MV-4-11 (cell line): ENCODE measurements at regions not wholly inside any gene's neighbourhood (a gene's known extent, or its start where the extent isn't known, plus 50 kb on each side); places are given as distances from the start of the nearest gene placed in this dataset.
A peak's percentile ranks its signal among the peaks of the same experiment; 100 is the strongest.

ENCODE experiments used
- DNase-seq: peaks from one replicate; lab custom pipeline; 2025; lab: John Stamatoyannopoulos, UW

- no peak for DNase-seq
Measured at GRCh38 chr2:76450024-76450475, 739.3 kb upstream of the GCFC2 start.

- no peak for DNase-seq
Measured at GRCh38 chr2:76448956-76449355, 738.2 kb upstream of the GCFC2 start.

DNA sequence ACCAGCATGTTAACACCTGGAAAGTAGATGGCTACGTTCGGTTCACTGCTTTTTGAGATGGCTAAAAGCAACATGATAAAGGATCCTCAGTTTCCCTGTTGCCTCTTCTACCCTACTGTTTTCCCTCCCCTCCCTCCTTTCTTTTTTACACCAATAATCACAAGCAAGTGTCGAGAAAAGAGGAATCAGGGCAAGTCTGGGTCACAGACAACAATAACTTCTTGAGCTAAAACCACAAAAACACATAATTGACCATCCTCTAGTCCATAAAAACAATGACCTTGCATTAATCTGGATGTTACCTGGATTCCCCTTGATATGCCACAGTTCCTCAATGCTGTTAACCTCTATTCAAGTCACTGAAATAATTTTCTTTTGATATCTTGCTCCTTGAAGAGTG, 736.6 kb upstream of the GCFC2 start:
- DNase-seq = peak; percentile 4

DNA sequence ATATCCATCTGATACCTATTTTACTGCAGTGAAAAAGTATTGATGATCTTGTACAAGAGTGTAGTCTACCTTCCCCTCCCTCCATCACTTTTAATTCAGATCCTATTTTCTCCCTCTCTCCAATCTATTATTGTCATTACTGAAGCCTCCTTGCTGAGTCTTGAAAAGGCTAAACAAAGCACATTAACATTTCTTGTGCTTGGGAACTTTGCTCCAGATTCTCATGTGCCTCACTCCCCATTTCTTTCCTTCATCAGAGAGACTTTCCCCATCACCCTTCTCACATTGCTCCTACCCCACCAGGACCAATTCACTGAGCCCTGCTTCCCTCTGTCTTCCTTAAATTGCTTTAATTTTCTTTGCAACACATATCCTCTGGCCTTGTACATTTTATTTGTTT, 736.2 kb upstream of the GCFC2 start:
- no peak for DNase-seq

DNA sequence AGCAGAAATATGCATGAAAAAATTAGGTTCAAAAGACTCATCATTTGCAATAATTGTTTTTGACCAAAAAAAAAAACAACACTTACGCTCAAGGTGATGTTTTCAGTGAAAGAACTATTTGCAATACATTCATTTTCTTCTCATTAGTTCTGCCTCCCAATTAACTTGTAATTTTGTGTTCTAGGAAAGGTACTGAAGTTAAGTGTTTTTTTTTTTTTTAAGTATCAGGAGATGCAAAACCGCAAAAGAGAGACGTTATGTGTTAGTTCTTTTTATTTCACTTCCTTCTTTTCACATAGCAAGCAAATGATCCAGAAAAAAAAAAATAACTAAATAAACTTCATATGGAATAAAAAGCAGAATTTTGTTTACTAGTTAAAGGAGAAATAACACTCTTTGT, 735.2 kb upstream of the GCFC2 start:
- peak; percentile 79 for DNase-seq

DNA sequence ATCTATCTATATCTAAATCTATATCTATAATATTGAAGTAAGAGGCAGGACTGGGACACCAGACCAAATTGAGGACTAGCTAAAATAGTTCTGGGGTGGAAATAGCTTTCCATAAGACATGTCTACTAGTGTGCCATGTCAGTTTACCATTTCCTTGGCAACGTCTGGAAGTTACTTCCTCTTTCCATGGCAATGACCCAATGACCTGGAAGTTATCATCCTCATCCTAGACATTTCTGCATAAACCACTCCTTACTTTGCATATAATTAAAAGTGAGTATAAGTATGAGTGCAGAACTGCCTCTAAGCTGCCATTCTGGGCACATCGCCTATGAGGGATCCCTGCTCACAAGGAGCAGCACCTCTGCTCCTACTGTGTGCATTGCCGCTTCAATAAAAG, 734.0 kb upstream of the GCFC2 start:
- peak; percentile 80 for DNase-seq

DNA sequence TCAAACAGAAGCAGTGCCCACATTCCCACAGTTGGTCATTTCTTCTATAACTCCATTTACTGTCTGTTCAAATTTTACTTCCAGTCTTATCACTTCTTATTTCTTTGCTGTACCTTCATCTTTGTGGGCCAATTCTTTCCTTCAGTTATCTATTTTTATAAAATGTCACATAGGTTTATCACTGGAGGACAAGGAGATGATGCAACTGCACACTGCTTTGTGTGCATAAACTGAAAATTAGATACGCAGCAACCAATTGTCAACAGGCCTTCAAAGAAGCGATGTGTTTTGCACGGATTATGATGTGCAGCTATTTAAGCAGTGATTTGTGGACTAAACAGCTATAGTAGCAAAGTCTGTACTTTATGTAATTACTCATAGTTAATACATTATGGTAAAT, 726.8 kb upstream of the GCFC2 start:
- DNase-seq = no peak

DNA sequence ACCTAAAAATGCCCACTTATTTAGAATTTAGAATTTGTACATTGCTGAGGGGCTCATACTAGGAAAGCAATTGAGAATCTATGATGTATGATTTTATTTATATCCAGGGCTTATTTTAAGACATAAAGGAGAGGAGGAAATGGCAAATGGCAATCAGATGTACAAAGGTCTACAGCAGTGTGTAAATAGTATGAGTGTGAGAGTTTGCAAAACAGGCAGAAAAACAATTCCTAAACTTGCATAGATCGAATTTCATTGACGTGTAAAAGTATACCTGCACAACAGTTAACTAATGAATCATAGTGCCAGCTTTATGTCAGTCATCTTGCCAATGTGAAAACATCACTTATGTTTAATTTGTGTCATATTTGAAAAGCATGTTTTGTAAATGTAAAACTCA, 718.7 kb upstream of the GCFC2 start:
- no peak for DNase-seq

DNA sequence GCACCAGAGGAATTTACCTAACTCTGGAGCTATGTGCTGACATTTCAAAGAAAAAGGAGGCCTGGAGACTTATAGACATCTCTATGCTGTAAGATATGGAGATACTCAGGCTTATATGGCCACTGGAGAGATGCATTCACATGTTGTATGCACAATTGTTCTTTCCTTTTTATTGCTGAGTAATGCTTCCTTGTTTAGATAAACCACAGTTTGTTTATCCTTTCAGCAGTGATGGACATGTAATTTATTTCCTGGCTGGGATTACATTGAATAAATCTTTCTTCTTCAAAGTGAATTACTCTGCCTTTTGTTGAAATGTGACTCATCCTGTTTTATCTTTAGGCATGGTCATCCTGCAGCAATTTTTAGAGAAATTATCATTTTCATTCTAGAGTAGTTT, 716.7 kb upstream of the GCFC2 start:
- no peak for DNase-seq

GRCh38 chr2:76415821-76416220, 705.1 kb upstream of the GCFC2 start:
- peak; percentile 85 for DNase-seq

DNA sequence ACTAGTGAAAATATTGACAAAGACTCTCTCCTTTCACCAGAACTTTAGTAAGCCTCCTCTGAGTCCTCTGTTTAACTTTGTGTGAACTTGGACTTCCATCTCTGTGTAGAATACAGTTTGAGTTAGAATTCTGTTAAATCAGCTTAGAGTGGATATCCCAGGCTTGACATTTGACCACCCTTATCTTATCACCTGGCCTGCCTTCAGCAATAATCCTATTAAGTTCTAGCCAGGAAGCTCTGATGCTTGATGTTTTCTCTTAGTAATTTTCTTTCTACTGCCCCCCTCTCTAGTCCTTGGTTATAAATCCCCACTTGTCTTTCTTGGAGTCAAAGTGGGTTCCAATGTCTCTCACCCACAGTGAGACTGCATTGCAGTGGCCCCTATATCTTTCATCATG, 702.7 kb upstream of the GCFC2 start:
- no peak for DNase-seq

- no peak for DNase-seq
Measured at GRCh38 chr2:76406134-76406855, 695.6 kb upstream of the GCFC2 start.

- DNase-seq = no peak
Measured at GRCh38 chr2:76393356-76393755, 682.6 kb upstream of the GCFC2 start.

DNA sequence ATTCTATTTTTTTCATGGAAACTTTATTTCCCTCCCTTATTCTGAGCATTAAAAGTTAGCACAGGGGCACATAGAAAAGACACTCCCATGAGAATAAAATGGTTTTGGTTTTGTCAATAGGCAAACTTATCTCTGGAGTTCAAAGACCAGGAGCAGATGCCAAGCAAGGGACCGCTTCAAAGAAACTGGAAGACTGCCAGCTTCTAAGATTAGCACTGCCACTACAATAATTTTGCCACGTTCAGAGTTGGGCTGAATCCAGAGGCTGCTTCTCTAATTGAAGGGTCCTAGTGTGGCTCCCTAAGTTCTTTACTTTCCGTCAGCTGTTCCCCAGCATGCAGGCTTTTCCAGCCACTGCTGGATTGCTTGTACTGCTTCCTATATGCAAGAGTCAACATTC, 681.0 kb upstream of the GCFC2 start:
- no peak for DNase-seq

DNA sequence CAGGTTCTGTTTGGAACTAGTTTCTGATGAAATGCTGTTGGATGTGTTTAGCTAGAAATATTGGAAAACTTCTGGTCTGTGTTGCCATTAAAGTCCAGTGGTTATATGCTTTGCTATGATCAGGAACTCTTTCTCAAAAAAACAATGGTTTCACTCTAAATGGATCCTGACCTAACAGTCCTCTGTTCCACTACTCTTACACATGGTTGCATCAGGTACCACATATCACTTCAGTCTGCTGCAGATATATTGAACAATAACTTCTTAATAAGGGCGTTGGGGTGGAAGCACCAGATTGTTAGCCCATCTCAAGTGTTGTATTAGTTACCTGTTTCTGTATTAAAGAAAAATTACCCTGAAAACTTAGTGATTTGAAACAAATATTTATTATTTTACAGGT, 676.6 kb upstream of the GCFC2 start:
- DNase-seq = no peak

DNA sequence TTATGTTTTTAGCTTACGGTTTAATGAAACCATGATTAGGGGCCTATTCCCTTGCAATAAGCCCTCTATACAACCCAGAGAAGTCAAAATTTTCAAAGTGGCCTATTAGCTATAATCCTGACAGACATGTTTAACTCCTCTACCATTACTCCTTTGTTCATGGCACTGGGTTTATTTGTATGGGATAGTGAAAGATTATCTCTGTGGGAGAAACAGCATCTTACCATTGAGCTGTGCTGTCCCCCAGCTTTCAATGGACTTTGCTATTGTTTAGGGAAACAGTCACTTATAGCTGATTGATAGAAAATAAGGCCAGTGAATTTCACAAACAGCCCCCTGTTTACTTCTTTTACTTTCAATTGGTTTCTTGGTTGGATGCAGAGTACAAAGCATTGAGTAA, 675.2 kb upstream of the GCFC2 start:
- DNase-seq = no peak

- DNase-seq = no peak
Measured at GRCh38 chr2:76381624-76382023, 670.9 kb upstream of the GCFC2 start.

DNA sequence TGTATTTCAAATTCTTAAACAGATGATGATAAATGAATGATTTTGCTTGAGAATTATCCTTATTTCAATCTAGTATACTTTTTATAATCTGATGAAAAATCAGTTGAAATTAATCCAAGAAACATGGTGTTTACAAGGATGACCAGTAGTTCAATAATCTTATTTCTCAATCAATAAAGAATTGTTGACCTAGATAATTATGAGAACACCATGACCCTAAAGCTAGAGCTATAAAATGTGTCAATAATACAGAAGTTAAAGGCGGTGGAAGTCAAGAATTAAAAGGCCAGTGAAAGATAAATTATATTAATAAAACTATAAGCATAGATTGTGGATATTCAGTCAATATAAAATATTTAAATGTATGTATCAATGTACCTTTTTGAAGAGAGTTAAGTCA, 667.4 kb upstream of the GCFC2 start:
- DNase-seq = no peak

GRCh38 chr2:76341439-76341838, 630.7 kb upstream of the GCFC2 start:
- DNase-seq = no peak

GRCh38 chr2:76332871-76333270, 622.2 kb upstream of the GCFC2 start:
- no peak for DNase-seq

GRCh38 chr2:76330865-76331264, 620.1 kb upstream of the GCFC2 start:
- DNase-seq = peak; percentile 96

DNA sequence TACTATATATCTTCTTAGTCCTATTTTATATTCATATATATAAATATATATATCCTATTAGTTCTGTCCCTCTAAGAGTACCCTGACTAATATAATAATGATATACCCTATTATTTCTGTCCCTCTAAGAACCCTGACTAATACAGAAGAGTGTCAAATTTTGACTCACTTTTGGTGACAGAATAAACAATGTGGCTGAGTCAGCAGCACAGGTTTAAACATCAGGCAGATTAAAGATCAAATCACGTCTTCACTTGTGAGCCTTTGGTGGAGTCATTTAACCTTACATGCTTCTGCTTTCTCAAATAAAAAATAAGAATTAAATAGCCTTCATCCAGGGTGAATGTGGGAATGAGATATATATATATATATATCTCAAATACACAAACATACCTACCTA, 615.9 kb upstream of the GCFC2 start:
- no peak for DNase-seq

DNA sequence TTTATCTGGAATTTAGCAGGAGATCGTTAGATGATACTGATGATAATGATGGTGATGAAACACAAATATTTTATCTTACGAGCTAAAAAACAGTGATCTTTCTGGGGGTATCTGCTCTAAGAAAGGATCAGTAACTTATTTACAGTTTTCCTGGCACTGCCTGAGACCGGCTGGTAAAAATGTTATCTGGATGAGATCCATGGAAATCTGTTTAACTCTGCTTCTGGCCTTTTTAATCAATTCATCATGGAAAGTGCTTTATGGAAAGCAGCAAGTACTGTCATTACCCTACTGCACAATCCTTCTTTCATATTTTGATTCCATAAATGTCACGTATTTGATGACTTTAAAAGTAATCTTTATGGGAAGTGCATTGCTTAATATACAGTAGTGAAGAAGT, 612.7 kb upstream of the GCFC2 start:
- no peak for DNase-seq

DNA sequence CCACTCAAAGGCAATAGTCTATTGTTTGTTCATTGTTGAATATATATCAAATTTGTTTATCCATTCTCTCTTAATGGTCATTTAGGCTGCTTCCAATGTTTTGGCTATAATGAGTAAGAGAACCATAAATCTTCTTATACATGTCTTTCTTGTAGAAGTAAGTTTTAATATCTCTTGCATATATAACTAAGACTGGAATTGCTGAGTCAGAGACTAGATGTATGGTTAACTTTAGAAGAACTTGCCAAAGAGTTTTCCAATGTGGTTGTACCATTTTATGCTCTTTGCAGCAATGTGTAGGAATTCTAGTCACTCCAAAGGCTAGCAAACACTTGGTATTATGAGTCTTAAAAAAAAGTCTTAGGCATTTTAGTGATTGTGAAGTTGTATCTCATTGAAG, 610.0 kb upstream of the GCFC2 start:
- no peak for DNase-seq
